ENCODE measurements at regions not wholly inside any gene's neighbourhood (a gene's known extent, or its start where the extent isn't known, plus 50 kb on each side); places are given as distances from the start of the nearest gene placed in this dataset.
A peak's percentile ranks its signal among the peaks of the same experiment; 100 is the strongest.
"Not testable (repeated sequence)": the region's sequence is repeated elsewhere in the genome, so short reads cannot be mapped to it uniquely, and the experiment has no call there.

GRCh38 chr15:44836094-44836493 is 99.8 kb downstream of the TRIM69 start:
- TF ChIP-seq CTCF (IDR thresholded peaks at IDR 0.05): no peak
- no peak for DNase-seq (ENCODE audit: low spot score)
- no peaks in the 10 kb centered on the region for H3K4me1 ChIP-seq
- H3K27me3 ChIP-seq: no peaks in the 10 kb centered on the region
- H3K9me3 ChIP-seq: no peaks in the 10 kb centered on the region
- H3K4me3 ChIP-seq: no peak overlapping the region
- H3K36me3 ChIP-seq: no peaks in the 10 kb centered on the region
- H3K27ac ChIP-seq: no peak overlapping the region

- not testable (repeated sequence) for H3K4me1 ChIP-seq; H3K27ac ChIP-seq; H3K27me3 ChIP-seq; H3K4me3 ChIP-seq; H3K9me3 ChIP-seq; DNase-seq (ENCODE audit: low spot score); H3K36me3 ChIP-seq
These were observed 102.6 kb downstream of the TRIM69 start for GRCh38 chr15:44838929-44839328.

GRCh38 chr15:44841762-44842161 is 105.4 kb downstream of the TRIM69 start:
- not testable (repeated sequence) for H3K27ac ChIP-seq; H3K27me3 ChIP-seq; H3K4me1 ChIP-seq; H3K4me3 ChIP-seq; H3K9me3 ChIP-seq; DNase-seq (ENCODE audit: low spot score); H3K36me3 ChIP-seq

GRCh38 chr15:44842883-44843282 is 106.6 kb downstream of the TRIM69 start:
- not testable (repeated sequence) for H3K27me3 ChIP-seq; H3K4me3 ChIP-seq; H3K4me1 ChIP-seq; H3K36me3 ChIP-seq; H3K9me3 ChIP-seq; H3K27ac ChIP-seq; DNase-seq (ENCODE audit: low spot score)

- H3K9me3 ChIP-seq; H3K27me3 ChIP-seq; H3K36me3 ChIP-seq; H3K27ac ChIP-seq; DNase-seq (ENCODE audit: low spot score); H3K4me1 ChIP-seq; H3K4me3 ChIP-seq: not testable (repeated sequence)
These were observed 108.6 kb downstream of the TRIM69 start for GRCh38 chr15:44844936-44845335.

- H3K9me3 ChIP-seq; DNase-seq (ENCODE audit: low spot score); H3K36me3 ChIP-seq; H3K4me1 ChIP-seq; H3K27me3 ChIP-seq; H3K4me3 ChIP-seq; H3K27ac ChIP-seq: not testable (repeated sequence)
These were observed 109.8 kb downstream of the TRIM69 start for GRCh38 chr15:44846156-44846555.

GRCh38 chr15:44847555-44847954 is 108.9 kb upstream of the TERB2 start:
- H3K27ac ChIP-seq; H3K4me3 ChIP-seq; H3K9me3 ChIP-seq; H3K27me3 ChIP-seq; H3K36me3 ChIP-seq; H3K4me1 ChIP-seq; DNase-seq (ENCODE audit: low spot score): not testable (repeated sequence)

GRCh38 chr15:44848859-44849258 is 107.6 kb upstream of the TERB2 start:
- not testable (repeated sequence) for DNase-seq (ENCODE audit: low spot score); H3K9me3 ChIP-seq; H3K4me3 ChIP-seq; H3K36me3 ChIP-seq; H3K27ac ChIP-seq; H3K27me3 ChIP-seq; H3K4me1 ChIP-seq

GRCh38 chr15:44849701-44850403 is 106.6 kb upstream of the TERB2 start:
- not testable (repeated sequence) for H3K4me1 ChIP-seq; DNase-seq (ENCODE audit: low spot score); H3K27ac ChIP-seq; H3K27me3 ChIP-seq; H3K9me3 ChIP-seq; H3K36me3 ChIP-seq; H3K4me3 ChIP-seq

- not testable (repeated sequence) for H3K4me1 ChIP-seq, H3K27me3 ChIP-seq, H3K27ac ChIP-seq, H3K4me3 ChIP-seq, H3K36me3 ChIP-seq, H3K9me3 ChIP-seq
- TF ChIP-seq CTCF (IDR thresholded peaks at IDR 0.05): peak; percentile 27 to 79
- DNase-seq (ENCODE audit: low spot score): peak; percentile 60
These were observed 103.1 kb upstream of the TERB2 start for GRCh38 chr15:44853304-44853950.

GRCh38 chr15:44854696-44855095 is 101.8 kb upstream of the TERB2 start:
- DNase-seq (ENCODE audit: low spot score); H3K9me3 ChIP-seq; H3K4me3 ChIP-seq; H3K36me3 ChIP-seq; H3K27me3 ChIP-seq; H3K27ac ChIP-seq; H3K4me1 ChIP-seq: not testable (repeated sequence)

GRCh38 chr15:44856284-44856683 is 100.2 kb upstream of the TERB2 start:
- not testable (repeated sequence) for H3K4me3 ChIP-seq; H3K4me1 ChIP-seq; H3K27me3 ChIP-seq; DNase-seq (ENCODE audit: low spot score); H3K9me3 ChIP-seq; H3K36me3 ChIP-seq; H3K27ac ChIP-seq

- not testable (repeated sequence) for DNase-seq (ENCODE audit: low spot score); H3K4me1 ChIP-seq; H3K27me3 ChIP-seq; H3K9me3 ChIP-seq; H3K4me3 ChIP-seq; H3K27ac ChIP-seq; H3K36me3 ChIP-seq
These were observed 99.2 kb upstream of the TERB2 start for GRCh38 chr15:44857164-44857710.
